CD14-positive monocyte (primary cell): ENCODE measurements at regions not wholly inside any gene's neighbourhood (a gene's known extent, or its start where the extent isn't known, plus 50 kb on each side); places are given as distances from the start of the nearest gene placed in this dataset.

Source experiments
- DNase-seq, 3 donors: peaks; one replicate each; pipeline ENCODE4 v3.0.0-alpha.2; 2011 to 2022
- H2AFZ ChIP-seq: 2 replicates; pipeline ENCODE4 v1.6.0; 2012; ENCODE audit warnings: mild to moderate bottlenecking, low read depth, low read length, inconsistent platforms; ENCODE audit not compliant: insufficient read depth, poor library complexity, severe bottlenecking
- H3K27ac ChIP-seq, 2 donors: 1 replicate in 1 of 2; 2 replicates in 1 of 2; pipeline ENCODE4 v1.5.1; 2012 to 2013; ENCODE audit warnings: low read length in 2 of 2, control low read depth in 1 of 2, inconsistent platforms in 1 of 2, low read depth in 1 of 2, mild to moderate bottlenecking in 1 of 2
- H3K27me3 ChIP-seq, 2 donors: one replicate each; pipeline versions ENCODE4 v1.6.0 to v1.6.1; 2011 to 2013; ENCODE audit warnings: low read length in 2 of 2; ENCODE audit not compliant: control insufficient read depth in 2 of 2, insufficient read depth in 2 of 2
- H3K36me3 ChIP-seq, 2 donors: replicated peaks in 1 of 2; 1 replicate in 1 of 2; 2 replicates in 1 of 2; pipeline versions ENCODE4 v1.5.1 to v1.6.1; 2012 to 2013; ENCODE audit warnings: low read length in 2 of 2, control low read depth in 1 of 2, inconsistent platforms in 1 of 2, mild to moderate bottlenecking in 1 of 2; ENCODE audit not compliant: insufficient read depth in 2 of 2, control insufficient read depth in 1 of 2
- H3K4me1 ChIP-seq, 2 donors: 1 replicate in 1 of 2; 2 replicates in 1 of 2; pipeline versions ENCODE4 v1.5.1 to v1.6.1; 2012 to 2013; ENCODE audit warnings: low read length in 2 of 2, control low read depth in 1 of 2, inconsistent platforms in 1 of 2, mild to moderate bottlenecking in 1 of 2, moderate library complexity in 1 of 2; ENCODE audit not compliant: insufficient read depth in 2 of 2, control insufficient read depth in 1 of 2
- H3K4me2 ChIP-seq: replicated peaks from 2 replicates; pipeline ENCODE3; 2012; ENCODE audit warnings: low read length, moderate library complexity, mild to moderate bottlenecking; ENCODE audit not compliant: poor library complexity, severe bottlenecking; ENCODE audit errors: extremely low read depth
- H3K4me3 ChIP-seq, 3 experiments: fragments of 200-600 bp in 1 of 3; sonication (generic) in 1 of 3; replicated peaks in 1 of 3; 1 replicate in 2 of 3; 2 replicates in 1 of 3; pipeline ENCODE4 v1.5.1; 2011 to 2013; ENCODE audit warnings: low read length in 3 of 3, mild to moderate bottlenecking in 3 of 3, control low read depth in 2 of 3, low read depth in 2 of 3, inconsistent platforms in 1 of 3, moderate library complexity in 1 of 3
- H3K79me2 ChIP-seq: 2 replicates; pipeline ENCODE4 v1.6.0; 2012; ENCODE audit warnings: mild to moderate bottlenecking, control low read depth, inconsistent platforms, low read length, moderate library complexity; ENCODE audit not compliant: insufficient read depth
- H3K9ac ChIP-seq: 2 replicates; pipeline ENCODE4 v1.6.0; 2017; ENCODE audit warnings: low read length, mild to moderate bottlenecking; ENCODE audit not compliant: insufficient read depth, poor library complexity, severe bottlenecking
- H3K9me3 ChIP-seq, 2 donors: replicated peaks in 1 of 2; 1 replicate in 1 of 2; 2 replicates in 1 of 2; pipeline versions ENCODE4 v1.5.1 to v1.6.1; 2012 to 2013; ENCODE audit warnings: low read length in 2 of 2, control low read depth in 1 of 2; ENCODE audit not compliant: control insufficient read depth in 1 of 2, insufficient read depth in 1 of 2
- H4K20me1 ChIP-seq: 2 replicates; pipeline ENCODE4 v1.6.0; 2012; ENCODE audit warnings: mild to moderate bottlenecking, low read length, control low read depth, moderate library complexity; ENCODE audit not compliant: insufficient read depth
- H3K27ac Mint-ChIP-seq, 7 donors: one replicate each; pipeline ENCODE4 v1.8.0; 2020; ENCODE audit warnings: mild to moderate bottlenecking in 7 of 7, mixed read lengths in 7 of 7, moderate library complexity in 6 of 7, inconsistent platforms in 2 of 7
- H3K27me3 Mint-ChIP-seq, 3 donors: one replicate each; pipeline ENCODE4 v1.8.0; 2021 to 2022; ENCODE audit warnings: low read depth in 3 of 3, mild to moderate bottlenecking in 3 of 3, mixed read lengths in 3 of 3, moderate library complexity in 3 of 3, inconsistent platforms in 1 of 3
- H3K36me3 Mint-ChIP-seq, 2 donors: one replicate each; pipeline ENCODE4 v1.8.0; 2020; ENCODE audit warnings: mixed read lengths in 2 of 2, inconsistent platforms in 1 of 2, mild to moderate bottlenecking in 1 of 2
- H3K4me1 Mint-ChIP-seq: one replicate; pipeline ENCODE4 v1.8.0; 2020; ENCODE audit warnings: mild to moderate bottlenecking, mixed read lengths
- H3K4me3 Mint-ChIP-seq, 2 donors: one replicate each; pipeline ENCODE4 v1.8.0; 2020; ENCODE audit warnings: mild to moderate bottlenecking in 2 of 2, mixed read lengths in 2 of 2, moderate library complexity in 1 of 2
- H3K9me3 Mint-ChIP-seq, 7 donors: one replicate each; pipeline ENCODE4 v1.8.0; 2020 to 2022; ENCODE audit warnings: mixed read lengths in 7 of 7, mild to moderate bottlenecking in 6 of 7, moderate library complexity in 6 of 7, inconsistent platforms in 2 of 7
- WGBS: methylation state at CpG from one replicate; pipeline ENCODE4 v1.1.5; 2013; ENCODE audit warnings: missing lambda C conversion rate; ENCODE audit not compliant: insufficient coverage; 5-methylcytosine and 5-hydroxymethylcytosine counted together
- intact Hi-C, 2 donors: fragments of 100-400 bp; cut with micrococcal nuclease; formaldehyde crosslinking; loops; one replicate each; pipeline versions ENCODE4 v1.15.0 to v1.15.1; 2023
- TF ChIP-seq, protein P1 (sequence below): fragments of 200-600 bp; IDR thresholded peaks from one replicate; pipeline ENCODE4 v1.8.0; 2022; ENCODE audit warnings: antibody characterized with exemption, mild to moderate bottlenecking

DNA sequence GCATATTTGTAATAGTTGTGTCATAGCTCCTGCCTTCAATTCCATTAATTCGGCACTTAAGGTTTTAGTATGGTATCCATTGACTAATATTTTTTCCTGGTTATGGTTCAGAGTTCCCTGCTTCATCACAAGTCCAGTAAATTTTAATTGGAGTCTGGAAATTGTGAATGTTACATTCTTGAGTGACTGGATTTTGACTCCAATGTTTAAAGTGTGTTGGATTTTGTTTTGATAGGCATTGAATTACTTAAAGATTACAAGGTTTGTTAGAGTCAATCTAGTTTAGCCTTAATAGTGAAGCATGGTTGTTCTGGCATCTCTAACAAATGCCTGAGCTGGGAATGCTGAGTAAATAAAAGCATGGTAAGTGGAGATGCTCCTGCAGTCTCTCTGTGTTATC is 326.6 kb upstream of the IGFBP3 start:
- H3K36me3 ChIP-seq, result no peaks in the 10 kb centered on the region
- no peak overlapping the region for H3K9ac ChIP-seq
- H3K4me1 ChIP-seq, result no peaks in the 10 kb centered on the region
- Mint-ChIP-seq H3K4me3 (no peak overlapping the region), H3K4me1 (no peaks in the 10 kb centered on the region), H3K27ac (no peak overlapping the region), H3K9me3 (peaks cover 0 to 6% (median 2%) of the 10 kb centered on the region in 7 donors), H3K36me3 (no peaks in the 10 kb centered on the region), H3K27me3 (peaks cover 0 to 1% (median 0%) of the 10 kb centered on the region in 3 donors)
- no peak overlapping the region for H3K4me2 ChIP-seq
- H3K79me2 ChIP-seq, result no peaks in the 10 kb centered on the region
- H3K4me3 ChIP-seq, result no peak overlapping the region
- H3K9me3 ChIP-seq, result peaks cover 4% of the 10 kb centered on the region in 2 donors
- H3K27me3 ChIP-seq, result no peaks in the 10 kb centered on the region
- no peaks in the 10 kb centered on the region for H4K20me1 ChIP-seq
- H2AFZ ChIP-seq, result no peak overlapping the region
- no peak for DNase-seq
- no peak overlapping the region for H3K27ac ChIP-seq
- TF ChIP-seq, protein P1, sequence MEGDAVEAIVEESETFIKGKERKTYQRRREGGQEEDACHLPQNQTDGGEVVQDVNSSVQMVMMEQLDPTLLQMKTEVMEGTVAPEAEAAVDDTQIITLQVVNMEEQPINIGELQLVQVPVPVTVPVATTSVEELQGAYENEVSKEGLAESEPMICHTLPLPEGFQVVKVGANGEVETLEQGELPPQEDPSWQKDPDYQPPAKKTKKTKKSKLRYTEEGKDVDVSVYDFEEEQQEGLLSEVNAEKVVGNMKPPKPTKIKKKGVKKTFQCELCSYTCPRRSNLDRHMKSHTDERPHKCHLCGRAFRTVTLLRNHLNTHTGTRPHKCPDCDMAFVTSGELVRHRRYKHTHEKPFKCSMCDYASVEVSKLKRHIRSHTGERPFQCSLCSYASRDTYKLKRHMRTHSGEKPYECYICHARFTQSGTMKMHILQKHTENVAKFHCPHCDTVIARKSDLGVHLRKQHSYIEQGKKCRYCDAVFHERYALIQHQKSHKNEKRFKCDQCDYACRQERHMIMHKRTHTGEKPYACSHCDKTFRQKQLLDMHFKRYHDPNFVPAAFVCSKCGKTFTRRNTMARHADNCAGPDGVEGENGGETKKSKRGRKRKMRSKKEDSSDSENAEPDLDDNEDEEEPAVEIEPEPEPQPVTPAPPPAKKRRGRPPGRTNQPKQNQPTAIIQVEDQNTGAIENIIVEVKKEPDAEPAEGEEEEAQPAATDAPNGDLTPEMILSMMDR, result no peak
- WGBS, result no CpG with 5 or more reads among the region's 1 CpG
- intact Hi-C loops, result no loop called here

DNA sequence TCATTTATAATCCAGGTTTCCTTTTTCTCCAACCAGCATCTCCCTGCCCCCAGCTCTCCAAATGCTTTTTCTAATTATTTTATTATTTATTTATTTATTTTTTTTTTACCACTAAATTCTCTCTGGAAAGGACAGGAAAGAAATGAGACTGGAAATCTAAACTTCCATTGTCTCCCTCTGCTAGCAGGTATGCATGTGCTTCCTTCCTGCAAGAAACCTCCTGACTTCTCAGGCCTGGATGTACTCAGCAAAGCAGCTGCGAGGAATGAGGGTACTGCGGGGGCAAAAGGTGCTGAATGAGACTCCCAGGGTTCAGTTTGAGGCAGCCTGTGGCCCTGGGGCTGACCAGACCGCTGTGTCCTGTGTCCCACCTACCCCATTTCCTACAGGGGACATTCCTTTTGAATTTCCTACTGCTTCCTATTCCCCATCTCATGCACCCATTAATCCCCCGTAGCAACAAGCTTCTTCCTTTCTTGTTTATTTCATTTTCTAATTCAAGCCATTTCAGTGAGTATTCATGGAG is 324.6 kb upstream of the IGFBP3 start:
- Histone ChIP-seq H2AFZ (no peak overlapping the region), H3K36me3 (no peaks in the 10 kb centered on the region), H4K20me1 (no peaks in the 10 kb centered on the region), H3K9me3 (peaks cover 4% of the 10 kb centered on the region in 2 donors), H3K27me3 (no peaks in the 10 kb centered on the region), H3K4me2 (no peak overlapping the region), H3K4me3 (no peak overlapping the region), H3K27ac (no peak overlapping the region), H3K79me2 (no peaks in the 10 kb centered on the region), H3K4me1 (no peaks in the 10 kb centered on the region), H3K9ac (no peak overlapping the region)
- no peak overlapping the region for H3K27ac Mint-ChIP-seq
- no peaks in the 10 kb centered on the region for H3K36me3 Mint-ChIP-seq
- no peaks in the 10 kb centered on the region for H3K27me3 Mint-ChIP-seq
- H3K4me3 Mint-ChIP-seq, result no peak overlapping the region
- TF ChIP-seq, protein P1, result no peak
- no peaks in the 10 kb centered on the region for H3K4me1 Mint-ChIP-seq
- H3K9me3 Mint-ChIP-seq, result peaks cover 0 to 6% (median 2%) of the 10 kb centered on the region in 7 donors
- intact Hi-C loops, result no loop called here
- WGBS, result 59% methylated on average over 3 of the region's 4 CpGs
- no peak for DNase-seq
